Middle frontal gyrus (tissue), 1 donor: ENCODE measurements at regions not wholly inside any gene's neighbourhood (a gene's known extent, or its start where the extent isn't known, plus 50 kb on each side); places are given as distances from the start of the nearest gene placed in this dataset.

Experiments
- DNase-seq: peaks from one replicate; pipeline ENCODE4 v3.0.0-alpha.2; 2015; ENCODE audit warnings: low spot score; ENCODE audit errors: extremely low spot score

DNA sequence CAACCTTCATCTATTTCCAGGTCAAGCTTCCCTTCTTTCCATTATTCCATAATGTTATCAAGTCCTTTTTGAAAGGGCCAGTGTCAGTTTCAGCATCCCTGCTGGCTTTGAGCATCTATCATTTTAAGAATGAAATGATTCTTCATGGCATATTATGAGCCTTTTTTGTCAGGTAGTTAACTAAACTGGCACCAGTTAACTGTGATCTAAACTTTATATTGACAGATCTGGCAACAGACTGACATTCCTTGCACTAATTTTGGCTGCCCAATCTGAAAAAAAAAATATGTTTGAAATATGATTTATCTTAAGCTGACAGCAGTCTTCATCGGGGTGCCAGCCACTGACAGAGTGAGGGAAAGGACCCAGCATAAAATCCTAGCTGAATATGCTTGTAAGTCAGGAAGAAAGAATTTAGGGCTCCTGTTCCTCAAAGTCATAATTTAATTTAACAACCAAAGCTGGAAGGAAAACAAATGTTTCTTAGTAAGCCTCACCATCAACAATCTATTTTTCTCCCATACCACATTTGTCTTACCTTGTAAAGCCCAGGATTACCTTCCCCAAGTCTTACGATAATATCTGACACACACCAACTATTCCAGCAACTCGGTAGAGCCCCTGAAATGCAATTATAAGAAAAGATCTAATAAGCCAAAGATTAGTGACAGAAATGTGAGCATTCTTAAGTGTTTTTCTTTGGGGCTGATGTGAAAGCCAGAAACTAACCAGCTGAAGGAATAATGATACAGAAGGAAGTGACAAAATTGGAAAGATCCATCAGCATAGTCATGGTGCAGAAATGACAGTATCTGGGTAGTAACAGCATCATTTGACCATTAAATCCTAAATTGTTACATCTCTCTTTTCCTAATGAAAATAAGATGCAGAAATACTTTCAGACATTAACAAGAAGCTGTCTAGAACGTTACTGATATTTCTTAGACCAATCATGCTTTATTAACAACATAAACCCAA, 228.1 kb downstream of the RBM43 start:
- no peak for DNase-seq

DNA sequence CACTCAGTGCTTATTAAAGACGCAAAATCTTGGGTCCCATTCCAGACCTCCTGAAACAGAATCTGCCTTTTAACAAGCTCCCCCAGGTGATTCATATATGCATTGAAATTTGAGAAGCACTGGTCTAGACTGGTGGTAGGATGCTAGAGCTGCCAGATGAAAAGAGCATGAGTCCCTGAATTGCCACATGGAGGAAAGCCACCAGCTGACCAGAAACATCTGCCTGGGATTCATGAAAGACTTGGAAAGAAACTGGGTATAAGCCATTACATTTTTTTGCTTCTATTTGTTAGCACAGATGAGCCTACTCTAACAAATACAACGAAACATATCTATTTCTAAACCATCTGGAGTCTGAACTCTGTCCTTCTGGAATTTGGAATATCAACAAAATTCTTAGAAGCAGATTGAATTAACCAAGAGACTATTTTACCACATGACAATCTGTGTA, 228.9 kb downstream of the RBM43 start:
- no peak for DNase-seq

DNA sequence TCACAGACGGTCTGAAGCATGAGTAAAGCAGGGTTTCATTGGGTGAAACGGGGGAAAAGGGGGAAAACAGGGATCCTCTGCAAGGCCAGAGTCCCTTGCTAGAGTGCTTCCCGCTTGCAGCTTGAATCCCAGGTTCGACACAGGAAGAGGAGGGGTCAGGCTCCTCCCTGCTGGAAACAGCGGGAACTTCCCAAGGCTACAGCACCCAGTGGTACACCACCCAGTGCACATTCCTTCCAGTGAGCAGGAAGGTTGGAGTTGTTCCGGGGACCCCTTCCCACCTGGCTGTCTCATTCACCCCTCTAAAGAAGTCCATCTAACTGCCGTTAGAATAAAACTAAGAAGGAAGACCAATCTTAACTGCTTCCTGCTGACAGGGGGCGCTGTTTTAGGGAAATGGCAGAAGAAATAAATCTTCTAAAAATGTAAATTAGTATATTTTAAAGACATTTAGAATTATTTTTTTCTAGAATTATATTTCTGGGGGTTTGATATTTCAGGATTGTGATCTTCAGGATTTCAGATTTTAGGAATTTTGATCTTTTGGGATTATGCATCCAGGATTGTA, 230.9 kb downstream of the RBM43 start:
- no peak for DNase-seq

DNA sequence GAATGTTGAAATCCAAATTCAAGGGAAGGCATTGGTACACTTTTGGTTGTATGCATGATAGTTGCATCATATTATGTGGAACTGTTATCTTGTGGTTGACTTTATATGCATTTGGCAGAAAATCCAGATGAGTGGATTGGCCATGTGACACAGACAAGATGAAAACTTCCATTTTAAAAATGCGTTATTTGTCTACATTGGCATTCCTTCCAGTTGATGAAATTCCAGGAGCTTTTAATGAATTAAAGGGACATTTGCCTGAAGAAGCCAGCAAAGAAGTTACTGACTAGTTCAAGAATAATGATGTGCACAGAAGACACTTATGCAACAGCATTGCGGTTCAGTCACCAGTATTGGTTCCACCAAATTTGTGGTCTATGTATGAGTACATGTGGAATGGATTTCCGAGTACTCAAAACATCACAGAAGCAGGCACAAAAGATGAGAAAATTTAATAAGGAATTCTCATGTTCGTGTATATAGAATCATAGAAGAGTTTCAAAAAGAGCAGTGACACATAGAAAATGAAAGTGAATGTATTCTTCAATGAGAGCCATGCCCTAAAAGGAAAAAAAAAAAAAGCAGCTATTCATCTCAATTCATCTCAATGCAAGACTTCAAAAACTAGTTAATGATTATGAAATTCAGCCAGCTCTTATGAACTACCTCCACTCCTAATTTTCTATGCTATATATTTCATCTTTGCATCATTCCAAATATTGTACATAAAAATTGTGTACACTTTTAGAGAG, 232.1 kb downstream of the RBM43 start:
- DNase-seq, result no peak

DNA sequence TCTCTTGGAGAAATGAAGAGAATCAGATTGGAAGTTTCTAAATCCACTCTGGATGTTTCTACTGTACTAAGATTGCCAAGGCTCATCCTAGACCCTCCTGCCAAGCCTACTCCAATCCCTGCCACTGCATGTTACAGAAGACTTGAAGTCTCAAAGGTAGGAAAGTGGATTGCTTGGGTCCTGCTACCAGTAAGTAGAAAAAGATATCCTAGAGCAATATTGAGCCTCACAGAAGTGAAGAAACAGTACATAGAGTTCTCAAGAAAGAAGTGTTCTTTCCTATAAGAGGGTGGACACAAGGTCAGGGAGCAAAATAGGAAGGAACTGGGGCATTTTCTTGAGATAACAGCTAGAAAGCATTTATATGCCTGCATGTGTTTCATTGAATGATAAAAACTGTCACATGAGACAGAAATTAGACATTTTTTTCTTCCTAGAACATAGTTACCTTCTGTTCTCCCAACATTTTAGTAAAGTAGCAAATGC, 232.9 kb downstream of the RBM43 start:
- DNase-seq, result no peak

DNA sequence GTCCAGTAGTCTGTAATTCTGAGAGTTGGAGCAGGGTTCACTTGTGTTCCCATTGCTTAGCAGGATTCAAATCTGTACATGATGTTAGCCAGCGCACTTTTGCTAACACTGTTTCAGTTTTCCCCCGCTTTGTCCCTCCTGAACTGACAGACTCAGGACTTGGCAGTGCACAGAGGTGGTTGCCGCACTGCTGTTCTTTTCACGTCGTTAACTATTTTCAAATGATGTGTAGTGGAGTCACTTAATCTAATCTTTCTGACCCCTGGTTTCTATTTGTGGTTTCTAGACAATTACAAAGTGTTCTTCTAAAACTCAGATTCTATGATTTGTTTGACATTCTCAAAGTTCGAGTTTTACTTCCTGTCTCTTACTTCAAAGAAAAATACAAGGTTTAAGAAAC, 234.5 kb downstream of the RBM43 start:
- DNase-seq, result no peak

DNA sequence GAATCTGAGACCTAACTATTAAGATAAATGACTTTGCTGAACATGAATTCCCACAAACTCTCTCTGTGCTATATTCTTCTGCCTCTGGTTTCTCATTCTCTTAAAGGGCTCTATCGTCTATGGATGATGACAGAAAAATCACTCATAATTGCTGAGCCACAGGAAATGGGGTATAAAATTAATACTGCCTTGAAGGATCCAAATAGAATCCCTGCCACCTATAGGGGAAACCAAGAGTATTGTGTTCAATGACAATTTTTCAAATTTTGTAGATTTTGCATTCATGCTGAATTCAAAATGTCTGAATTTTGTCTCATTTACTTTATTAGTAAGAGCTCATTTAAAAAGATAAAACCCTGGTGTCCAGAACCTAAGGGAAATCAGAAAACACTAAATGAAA, 235.8 kb downstream of the RBM43 start:
- no peak for DNase-seq

DNA sequence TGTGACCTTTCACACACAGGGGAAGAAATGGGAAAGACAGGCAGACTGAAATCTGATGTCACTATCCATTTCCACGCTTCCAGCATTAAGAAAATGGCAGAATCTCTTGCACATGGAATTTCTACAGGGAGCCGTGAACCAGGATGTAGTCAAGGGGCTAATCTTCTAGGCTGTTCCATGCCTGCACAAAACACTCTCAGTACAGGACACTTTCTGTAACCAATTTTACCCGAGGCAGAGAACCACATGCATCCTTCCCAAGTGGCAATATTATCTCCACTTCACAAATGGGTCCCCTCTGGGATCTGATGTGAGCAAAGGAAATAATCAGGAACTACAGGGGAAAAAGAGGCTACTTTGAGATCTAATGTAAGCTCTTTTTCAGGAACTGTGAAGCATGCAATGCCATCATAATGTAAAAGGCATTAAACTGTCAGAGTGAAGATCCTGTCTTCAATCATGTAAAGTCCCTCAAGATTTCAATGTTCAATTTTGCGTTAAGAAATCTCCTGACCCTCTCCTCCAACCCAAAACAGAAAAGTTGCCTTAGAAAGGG, 236.9 kb downstream of the RBM43 start:
- no peak for DNase-seq

DNA sequence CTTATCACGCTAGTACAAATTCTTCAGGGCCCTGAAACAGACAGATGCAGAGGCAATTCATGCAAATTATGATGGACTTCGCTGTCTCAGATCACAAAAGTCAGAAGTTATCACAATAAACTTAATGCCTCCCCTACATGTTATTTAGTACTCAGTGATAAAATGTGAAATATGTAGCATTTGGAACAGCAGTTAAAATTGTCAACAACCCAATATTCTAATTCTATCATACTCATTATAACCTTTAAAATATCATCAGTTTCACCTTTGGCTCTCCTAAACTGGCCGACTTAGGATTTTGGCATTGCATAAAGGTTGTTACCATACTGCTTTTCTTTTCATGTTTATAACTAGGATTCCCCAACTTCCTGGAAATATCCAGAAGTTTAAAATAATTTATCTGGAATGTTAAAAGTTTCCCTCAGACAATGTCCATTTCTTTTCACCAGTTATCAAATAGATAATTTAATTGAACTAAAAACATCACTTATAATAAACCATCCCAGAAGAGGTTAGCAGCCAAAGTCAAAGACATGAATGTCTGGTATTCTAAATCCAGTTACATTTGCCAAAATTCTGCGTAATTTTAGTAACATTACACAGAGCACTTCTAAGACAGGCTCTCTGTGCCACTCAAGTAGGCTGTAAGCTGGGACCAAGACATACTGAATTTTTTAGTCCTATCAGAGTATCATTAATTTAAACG, 239.8 kb downstream of the RBM43 start:
- DNase-seq, result no peak

DNA sequence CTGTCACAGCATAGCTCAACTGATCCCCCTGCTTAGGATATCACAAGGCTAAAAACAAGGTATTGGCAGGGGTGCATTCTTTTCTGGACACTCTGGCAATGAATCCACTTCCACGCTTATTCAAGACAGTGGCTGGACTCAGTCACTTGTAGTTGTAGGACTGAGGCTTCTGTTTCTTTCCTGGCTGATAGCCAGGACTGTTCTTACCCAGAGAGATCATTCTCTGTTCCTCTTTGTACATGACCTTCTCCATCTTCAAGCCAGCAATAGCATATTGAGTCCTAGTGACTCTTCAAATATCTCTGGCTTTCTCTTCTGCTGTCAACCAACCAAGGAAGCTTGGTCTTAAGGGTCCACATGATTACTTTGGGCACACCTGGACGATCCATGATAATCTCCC, 241.3 kb downstream of the RBM43 start:
- no peak for DNase-seq

DNA sequence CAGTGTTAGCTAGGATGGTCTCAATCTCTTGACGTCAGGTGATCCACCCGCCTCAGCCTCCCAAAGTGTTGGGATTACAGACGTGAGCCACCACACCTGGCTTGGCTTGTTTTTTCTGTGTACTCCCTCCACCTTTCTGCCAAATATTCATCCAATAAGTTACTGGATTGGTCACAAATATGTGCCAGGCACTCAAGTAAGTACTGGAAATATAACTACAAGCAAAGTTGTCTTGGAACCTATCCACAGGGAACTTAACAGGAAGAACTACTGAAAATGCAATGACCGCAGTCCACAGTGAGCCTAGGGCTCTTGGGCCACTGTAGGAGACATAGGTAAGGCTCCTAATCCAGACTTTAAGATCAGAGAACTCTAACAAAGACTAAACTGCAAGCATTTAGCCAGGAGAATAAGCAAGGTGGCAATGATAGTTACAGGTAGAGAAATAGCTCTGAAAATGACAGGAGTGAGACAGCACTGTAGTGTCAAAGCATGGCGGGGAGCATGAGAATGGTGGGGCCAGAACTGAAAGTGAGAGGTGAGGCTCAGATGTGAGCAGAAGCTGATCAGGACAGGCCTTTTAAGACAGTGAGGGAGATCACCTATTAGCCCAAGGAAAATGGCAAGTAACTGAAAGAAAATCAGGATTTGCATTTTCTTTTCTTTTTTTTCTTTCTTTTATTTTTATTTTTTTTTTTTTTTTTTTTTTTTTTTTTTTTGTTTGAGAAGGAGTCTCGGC, 252.1 kb downstream of the RBM43 start:
- no peak for DNase-seq

DNA sequence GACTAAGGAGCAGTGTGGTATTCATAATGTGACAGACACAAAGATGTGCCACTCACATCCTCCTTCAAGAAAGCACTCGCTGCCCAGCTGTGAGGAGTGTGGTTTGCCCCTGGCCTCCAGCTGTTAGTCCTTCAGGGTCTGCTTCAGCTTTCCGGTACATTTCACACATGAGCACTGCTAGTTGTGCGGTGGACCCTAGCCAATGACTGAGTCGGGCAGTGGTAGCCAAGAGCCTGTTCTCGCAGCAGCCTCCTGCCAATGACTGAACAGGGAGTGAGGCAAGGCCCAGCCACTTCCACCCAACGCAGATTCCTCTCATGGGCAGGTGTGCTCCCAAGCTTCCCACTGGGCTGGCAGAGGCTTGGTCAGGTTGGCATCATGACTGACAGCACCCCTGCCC, 254.3 kb downstream of the RBM43 start:
- DNase-seq, result no peak

DNA sequence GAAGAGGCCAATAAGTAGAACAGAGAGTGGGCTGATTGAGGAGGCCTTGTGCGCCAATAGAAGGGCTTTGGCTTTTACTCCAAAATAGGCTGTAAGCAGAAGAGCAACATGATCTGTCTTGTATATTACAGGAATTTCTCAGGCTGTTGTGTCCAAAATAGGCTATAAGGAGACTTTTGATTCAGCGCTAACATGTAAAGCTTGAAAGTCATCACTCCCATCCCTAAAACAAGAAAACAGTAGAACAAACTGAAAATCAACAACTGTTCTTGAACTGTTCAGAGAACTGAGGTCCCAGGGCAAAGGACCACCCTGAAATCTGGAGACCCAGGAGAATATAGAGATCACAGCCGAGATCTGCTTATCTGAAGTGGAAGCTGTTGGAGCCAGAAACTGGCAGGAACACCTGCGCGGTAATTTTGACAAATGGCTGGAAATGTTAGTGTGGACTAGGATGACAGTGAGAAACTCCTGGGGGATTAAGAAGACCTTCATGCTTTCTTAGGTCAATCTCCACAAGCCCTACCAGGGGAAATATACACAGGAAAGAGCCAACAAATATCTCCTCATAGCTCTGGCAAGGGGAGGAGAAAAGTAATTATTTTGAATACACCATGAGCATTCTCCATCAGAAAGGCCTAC, 258.6 kb downstream of the RBM43 start:
- no peak for DNase-seq

DNA sequence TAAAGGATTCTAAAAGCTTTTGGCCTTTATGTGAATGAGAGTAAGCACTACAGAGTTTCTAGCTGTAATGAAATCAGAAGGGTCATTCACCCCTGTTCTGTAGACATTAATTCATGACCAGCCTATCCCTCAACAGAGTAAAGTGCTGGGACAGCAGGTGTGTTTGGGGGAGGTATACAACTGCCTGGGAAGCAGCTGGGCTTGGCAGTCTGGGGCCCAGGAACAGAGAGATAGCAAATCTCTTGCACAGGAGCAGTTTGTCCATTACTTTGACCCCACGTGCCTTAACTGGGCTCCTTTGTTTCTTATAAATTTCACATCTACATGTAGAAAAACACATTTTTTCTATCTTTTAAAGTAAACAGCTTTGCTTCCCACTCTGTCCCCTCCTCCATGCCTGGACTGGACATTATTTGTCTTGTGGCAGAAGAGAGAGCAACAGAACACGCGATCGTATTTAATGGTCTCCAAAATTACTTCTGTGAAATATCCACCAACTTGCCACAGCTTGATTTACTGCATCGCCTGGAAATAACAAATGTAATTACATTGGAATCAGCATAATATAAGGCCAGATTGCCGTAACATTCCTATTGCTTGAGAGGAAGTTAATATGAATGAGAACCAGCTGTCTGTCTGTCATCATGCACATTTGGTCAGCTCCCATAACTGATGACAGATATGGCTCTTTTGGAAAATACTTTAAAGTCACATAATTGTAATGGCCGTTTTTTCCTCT, 263.8 kb downstream of the RBM43 start:
- no peak for DNase-seq

DNA sequence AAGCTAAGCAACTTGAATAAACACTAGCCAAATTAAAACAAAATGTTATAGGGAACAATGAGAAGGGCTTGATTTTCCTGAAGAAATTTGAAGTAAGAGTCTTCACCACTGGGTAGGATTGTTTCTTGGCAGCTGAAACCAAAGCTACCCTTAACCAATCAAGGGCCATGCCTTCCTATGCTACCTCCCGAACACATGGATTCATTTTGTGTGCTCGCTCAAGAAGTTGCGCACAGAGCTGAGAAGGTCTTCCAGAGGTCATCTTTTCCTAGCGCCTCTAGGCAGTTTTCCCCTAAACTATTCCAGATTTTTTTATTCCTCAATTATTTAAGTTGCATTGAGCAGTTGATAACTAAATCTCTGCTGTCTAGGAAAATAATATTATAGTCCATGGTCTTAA, 264.6 kb downstream of the RBM43 start:
- no peak for DNase-seq

DNA sequence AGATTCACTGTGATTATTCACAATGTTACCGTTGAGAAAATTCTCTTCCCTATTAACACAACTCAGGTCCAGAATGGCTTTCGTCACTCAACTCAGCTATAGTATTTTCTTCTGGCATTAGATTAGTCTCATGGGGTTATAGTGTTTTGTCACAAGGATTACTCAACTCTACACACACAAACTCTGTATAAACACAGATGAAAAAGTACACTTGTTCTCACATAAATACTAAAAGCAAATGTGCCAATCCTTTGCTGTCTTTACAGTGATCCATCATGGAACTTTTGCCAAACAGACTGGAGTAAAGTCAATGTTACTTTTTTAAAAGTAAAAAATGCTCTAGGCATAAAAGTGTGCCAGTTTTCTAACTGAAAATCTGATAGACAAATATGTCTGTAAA, 267.6 kb downstream of the RBM43 start:
- DNase-seq, result no peak

DNA sequence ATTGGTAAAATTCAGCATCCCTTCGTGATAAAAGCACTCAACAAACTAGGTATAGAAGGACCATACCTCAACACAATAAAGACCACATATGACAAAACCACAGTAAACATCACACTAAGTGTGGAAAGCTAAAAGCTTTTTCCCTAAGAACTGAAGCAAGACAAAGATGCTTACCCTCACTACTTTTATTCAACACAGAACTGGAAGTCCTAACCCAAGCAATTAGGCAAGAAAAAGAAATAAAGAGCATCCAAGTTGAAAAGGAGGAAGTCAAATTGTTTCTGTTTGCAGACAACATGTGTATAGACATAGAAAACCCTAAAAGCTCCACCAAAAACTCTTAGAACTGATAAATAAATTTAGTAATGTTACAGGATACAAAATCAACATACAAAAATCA, 271.7 kb downstream of the RBM43 start:
- no peak for DNase-seq

DNA sequence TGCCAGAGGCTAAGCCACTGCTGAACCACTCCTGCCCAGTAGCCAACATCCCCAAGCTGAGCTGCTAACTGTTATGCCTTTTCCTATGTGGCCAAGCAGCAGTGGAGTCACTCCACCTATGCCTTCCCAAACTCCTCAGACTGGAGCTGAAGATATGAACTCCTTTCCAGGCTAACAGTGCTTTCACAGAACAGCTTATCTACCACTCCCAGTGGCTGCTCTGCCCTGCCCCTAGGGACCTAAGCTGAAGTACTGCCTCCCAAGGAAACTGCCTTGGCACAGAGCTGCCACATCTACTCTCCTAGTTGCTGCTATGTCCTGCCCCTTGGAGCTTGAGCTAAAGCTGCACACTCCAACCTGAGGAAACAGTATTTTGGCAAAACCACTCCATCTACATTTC, 275.9 kb downstream of the RBM43 start:
- no peak for DNase-seq

DNA sequence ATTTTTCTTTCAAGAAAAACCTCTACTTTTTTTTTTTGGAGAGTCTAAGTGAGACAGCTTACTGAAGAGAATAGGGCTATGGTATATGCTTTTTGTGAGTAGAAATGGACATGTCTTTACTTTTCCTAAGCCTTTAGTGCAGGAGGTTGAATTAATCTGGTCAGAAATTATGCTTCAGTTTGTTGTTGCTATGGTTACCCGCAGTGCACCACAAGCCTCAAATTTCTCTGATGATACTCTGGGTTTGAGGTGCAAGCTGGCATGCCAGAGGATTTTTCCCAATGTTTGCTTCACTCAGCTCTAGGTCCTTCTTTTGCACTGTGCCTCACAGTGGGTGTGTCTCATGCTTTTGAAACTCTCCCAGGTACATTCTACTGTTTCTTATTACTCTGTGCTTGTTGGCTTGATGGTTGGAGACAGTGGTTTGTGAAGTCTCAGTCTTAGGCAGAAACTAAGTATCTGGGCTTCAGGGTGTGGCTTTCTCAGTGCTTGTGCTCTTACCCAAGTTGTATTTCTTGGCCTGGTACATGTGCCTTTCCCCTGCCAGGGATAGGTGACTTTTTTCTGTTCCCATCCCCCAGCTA, 278.3 kb downstream of the RBM43 start:
- DNase-seq, result no peak
